ENCODE measurements at regions not wholly inside any gene's neighbourhood (a gene's known extent, or its start where the extent isn't known, plus 50 kb on each side); places are given as distances from the start of the nearest gene placed in this dataset.

- TF ChIP-seq SP1 (IDR thresholded peaks at IDR 0.05; ENCODE audit: low read depth) (no peak), CTCF (IDR thresholded peaks at IDR 0.05 in 2 of 3, conservative IDR thresholded peaks at IDR 0.05 in 1 of 3; ENCODE audit: borderline replicate concordance in 1 of 3, insufficient read depth in 1 of 3, low read depth in 2 of 3, low read length in 2 of 3) (no peak), POLR2AphosphoS5 (IDR thresholded peaks at IDR 0.05; ENCODE audit: low read depth, low read length) (no peak), ZNF274 (IDR thresholded peaks at IDR 0.05; ENCODE audit: low read depth, low read length) (no peak), POLR2A (IDR thresholded peaks at IDR 0.05; ENCODE audit: borderline replicate concordance, extremely low read depth, insufficient read depth, insufficient read length) (no peak), RAD21 (IDR thresholded peaks at IDR 0.05; ENCODE audit: low read depth) (no peak), MAX (IDR thresholded peaks at IDR 0.05) (no peak), ATF3 (IDR thresholded peaks at IDR 0.05) (no peak)
Observed at GRCh38 chr2:144798989-144799388, 279.1 kb upstream of the ZEB2 start.
